Fibroblast of skin of abdomen (primary cell): ENCODE measurements at regions not wholly inside any gene's neighbourhood (a gene's known extent, or its start where the extent isn't known, plus 50 kb on each side); places are given as distances from the start of the nearest gene placed in this dataset.
"Not testable (repeated sequence)": the region's sequence is repeated elsewhere in the genome, so short reads cannot be mapped to it uniquely, and the experiment has no call there.

Experiments used
- DNase-seq: peaks from one replicate; pipeline ENCODE4 v3.0.0-alpha.2; 2013

GRCh38 chr18:5015213-5015612, 181.8 kb downstream of the AKAIN1 start:
- no peak for DNase-seq

DNA sequence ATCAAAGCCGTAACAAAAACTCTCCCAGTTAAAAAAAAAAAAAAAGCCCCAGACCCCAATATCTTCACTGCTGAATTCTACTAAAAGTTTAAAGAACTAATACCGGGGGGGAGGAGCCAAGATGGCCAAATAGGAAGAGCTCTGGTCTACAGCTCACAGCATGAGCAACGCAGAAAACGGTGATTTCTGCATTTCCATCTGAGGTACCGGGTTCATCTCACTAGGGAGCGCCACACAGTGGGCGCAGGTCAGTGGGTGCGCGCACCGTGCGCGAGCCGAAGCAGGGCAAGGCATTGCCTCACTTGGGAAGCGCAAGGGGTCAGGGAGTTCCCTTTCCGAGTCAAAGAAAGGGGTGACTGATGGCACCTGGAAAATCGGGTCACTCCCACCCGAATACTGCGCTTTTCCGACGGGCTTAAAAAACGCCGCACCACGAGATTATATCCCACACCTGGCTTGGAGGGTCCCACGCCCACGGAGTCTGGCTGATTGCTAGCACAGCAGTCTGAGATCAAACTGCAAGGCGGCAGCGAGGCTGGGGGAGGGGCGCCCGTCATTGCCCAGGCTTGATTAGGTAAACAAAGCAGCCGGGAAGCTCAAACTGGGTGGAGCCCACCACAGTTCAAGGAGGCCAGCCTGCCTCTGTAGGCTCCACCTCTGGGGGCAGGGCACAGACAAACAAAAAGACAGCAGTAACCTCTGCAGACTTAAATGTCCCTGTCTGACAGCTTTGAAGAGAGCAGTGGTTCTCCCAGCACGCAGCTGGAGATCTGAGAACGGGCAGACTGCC, 192.8 kb downstream of the AKAIN1 start:
- DNase-seq: not testable (repeated sequence)

DNA sequence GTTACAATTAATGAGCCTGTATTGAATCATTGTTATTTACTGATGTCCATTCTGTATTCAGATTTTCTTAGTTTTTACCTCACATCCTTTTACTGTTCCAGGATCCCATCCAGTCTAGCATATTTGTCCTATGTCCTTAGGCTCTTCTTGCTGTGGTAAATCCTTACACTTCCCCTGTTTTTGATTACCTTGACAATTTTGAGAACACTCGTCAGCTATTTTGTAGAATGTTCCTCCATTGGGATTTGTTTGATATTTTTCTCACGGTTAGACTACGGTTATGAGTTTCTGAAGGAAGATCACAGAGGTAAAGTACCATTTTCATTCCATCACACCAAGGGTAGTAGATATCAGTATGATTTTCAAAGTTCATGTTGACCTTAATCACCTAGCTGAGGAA, 202.3 kb downstream of the AKAIN1 start:
- no peak for DNase-seq

GRCh38 chr18:4987452-4988405, 209.3 kb downstream of the AKAIN1 start:
- no peak for DNase-seq

DNA sequence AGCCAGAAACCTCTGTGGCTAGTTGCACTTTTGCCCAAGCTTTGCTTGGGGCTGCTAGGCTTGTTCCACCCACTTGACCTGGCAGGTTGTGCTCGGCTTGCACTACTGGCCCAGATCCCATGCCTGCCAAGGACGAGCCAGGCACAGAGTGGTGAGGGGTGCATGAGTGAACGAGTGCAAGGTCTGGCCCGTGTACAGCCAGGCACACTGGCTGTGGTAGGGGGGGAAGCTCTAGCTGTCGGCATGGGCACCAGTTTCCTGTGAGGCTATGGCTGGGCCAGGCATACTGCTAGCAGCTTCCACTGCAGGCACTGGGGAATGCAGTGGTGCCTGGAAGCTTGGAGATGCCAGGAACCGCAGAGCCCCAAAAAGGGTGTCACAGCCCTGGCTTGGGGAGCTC, 210.4 kb downstream of the AKAIN1 start:
- no peak for DNase-seq

GRCh38 chr18:4986066-4986465, 211.0 kb downstream of the AKAIN1 start:
- no peak for DNase-seq

DNA sequence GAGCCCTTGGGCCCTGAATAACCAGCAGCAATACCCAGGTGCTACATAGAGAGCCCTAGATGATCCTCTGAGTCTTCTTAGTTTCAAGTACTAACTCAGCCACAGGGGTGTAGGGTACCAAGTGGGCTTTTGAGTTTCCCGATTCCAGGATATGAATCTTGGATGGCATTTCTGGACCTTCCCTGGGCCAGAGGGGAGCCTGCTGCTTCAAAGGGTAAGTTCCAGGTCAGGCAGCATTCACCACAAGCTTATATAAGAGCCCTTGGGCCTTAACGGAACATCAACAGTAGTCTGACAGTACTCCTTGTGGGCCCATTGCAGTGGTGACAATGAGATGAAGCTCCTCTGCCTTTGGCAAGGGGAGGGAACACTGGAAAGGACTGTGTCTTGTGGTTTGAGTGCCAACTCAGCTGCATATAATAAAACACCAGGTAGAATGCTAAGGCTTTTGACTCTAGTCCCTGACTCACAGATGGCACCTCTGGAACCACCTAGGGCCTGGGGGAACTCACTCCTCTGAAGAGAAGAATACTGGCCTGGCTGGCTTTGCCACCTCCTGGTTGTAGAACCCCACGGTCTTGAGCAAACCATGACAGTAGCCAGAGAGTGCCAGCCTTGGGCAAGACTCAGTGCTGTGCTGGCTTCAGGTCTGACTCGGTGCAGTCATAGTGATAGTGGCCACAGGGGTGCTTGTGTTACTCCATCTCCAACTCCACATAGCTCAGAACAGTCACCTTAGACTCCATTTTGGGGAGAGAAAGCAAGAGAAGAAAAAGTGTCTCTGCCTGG, 235.7 kb downstream of the AKAIN1 start:
- DNase-seq: no peak

GRCh38 chr18:4960578-4960977, 236.5 kb downstream of the AKAIN1 start:
- DNase-seq: no peak

- no peak for DNase-seq
Observed at GRCh38 chr18:4931209-4931608, 265.8 kb downstream of the AKAIN1 start.

DNA sequence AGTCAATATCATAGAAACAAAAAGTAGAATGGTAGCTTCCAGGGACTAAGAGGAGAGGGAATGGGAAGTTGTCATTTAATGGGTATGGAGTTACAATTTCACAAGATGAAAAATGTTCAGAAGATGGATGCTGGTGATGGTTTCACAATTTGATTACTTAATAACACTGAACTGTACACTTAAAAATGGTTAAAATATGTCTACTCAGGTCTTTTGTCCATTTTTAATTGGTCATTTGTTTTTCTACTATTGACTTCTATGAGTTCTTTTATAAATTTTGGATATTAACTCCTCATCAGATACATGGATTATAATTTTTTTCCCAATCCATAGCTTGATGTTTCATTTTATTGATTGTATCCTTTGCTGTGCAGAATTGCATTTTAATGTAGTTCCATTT, 275.5 kb downstream of the AKAIN1 start:
- no peak for DNase-seq

DNA sequence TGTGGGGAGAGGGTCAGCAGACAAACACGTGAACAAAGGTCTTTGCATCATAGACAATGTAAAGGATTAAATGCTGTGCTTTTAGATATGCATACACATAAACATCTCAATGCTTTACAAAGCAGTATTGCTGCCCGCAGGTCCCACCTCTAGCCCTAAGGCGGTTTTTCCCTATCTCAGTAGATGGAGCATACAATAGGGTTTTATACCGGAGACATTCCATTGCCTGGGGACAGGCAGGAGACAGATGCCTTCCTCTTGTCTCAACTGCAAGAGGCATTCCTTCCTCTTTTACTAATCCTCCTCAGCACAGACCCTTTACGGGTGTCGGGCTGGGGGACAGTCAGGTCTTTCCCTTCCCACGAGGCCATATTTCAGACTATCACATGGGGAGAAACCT, 279.5 kb downstream of the AKAIN1 start:
- not testable (repeated sequence) for DNase-seq

DNA sequence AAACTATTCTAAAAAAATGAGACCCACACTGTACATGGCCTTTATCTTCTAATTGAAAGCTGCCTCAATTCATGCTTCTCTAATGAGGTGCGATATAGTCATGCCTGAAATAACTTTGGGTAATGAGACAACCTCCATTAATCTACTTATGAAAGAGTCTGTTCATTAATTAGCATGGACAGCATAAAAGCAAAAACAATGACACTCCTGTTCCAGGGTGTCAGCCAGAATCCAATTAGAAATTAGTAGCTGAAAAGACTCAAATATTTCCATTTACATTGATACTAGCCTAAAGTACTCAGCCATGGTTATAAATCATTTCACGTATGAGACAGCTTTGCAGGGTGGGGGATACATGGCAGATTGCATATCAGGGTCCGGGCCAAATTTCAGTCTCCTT, 288.7 kb downstream of the AKAIN1 start:
- no peak for DNase-seq

DNA sequence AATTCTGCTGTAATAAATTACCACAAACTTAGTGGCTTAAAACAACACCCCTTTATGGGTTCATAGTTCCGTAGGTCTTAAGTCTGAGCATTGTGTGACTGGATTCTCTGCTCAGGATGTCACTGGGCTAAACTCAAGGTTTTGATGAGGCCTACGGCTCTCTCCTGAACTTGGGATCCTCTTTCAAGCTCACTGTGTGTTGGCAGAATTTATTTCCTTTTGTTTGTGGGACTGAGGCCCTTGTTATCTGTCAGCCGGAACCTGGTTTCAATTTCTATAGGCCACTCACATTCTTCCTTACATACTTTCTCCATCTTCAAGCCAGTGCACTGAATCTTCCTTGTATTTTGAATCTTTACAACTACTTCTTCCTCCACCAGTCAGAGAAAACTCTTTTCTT, 290.2 kb downstream of the AKAIN1 start:
- DNase-seq: no peak

- no peak for DNase-seq
Observed at GRCh38 chr18:4888251-4889040, 308.6 kb downstream of the AKAIN1 start.

DNA sequence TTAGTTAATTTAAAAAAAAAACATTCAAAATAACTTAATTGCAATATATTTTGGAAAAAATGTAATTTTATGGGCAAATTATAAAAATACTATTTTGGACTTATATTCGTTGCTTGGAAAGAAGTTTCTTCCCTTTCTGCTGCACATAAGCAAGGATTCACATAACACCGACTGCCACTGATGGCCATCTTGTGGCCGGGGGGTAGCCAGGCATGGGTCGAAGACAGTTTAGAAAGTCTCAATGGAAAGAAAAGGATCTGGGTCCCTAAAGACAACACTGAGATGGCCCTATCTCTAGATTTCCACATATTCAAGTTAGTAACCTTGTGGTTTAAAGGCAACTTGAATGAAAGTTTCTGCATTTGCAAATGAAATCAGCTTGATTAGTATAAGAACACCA, 318.6 kb downstream of the AKAIN1 start:
- no peak for DNase-seq

GRCh38 chr18:4871197-4871596, 325.9 kb downstream of the AKAIN1 start:
- DNase-seq: no peak

DNA sequence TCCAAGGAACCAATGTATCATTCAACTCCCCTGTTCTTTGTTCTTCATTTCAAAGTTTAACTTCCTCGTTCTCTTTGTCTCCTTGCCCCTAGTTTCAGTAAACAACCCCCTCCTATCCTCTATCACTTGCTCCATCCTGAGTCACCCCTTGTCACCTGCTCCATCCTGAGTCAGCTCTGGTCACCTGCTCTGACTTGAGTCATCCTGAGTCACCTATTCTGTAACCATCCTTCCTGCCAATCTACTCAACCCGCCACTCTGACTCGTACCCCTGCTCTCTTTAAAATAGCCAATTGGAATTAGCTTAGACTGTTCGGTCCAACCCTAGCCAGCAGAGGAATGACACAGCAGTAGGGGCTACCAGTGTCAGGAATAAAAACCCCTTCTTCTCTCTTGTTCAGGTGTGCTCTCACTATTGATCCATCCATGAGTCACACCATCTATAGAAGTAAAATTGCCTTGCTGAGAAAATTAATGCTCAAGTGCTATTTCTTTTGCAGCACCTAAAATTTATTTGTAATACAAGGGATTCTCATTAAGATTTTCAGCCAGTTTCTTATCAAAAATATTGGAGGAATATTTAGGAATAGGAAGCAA, 326.8 kb downstream of the AKAIN1 start:
- DNase-seq: no peak

DNA sequence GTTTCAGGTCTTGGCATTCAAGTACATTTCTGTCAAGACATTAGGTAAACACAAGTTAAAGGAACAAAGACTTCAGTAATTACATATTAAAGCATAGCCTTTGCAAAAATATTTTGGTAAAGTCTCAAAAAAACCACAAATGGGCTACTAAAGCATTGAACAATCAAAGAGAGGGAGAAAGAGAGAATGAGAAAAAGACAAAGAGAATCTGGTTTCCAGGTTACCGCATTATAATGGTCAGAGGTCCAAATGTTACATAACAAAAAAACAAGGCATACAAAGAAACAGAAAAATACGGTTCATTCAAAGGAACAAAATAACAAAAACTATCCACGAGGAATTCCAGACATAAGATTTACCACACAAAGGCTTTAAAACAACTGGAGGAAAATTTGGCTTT, 327.9 kb downstream of the AKAIN1 start:
- no peak for DNase-seq

DNA sequence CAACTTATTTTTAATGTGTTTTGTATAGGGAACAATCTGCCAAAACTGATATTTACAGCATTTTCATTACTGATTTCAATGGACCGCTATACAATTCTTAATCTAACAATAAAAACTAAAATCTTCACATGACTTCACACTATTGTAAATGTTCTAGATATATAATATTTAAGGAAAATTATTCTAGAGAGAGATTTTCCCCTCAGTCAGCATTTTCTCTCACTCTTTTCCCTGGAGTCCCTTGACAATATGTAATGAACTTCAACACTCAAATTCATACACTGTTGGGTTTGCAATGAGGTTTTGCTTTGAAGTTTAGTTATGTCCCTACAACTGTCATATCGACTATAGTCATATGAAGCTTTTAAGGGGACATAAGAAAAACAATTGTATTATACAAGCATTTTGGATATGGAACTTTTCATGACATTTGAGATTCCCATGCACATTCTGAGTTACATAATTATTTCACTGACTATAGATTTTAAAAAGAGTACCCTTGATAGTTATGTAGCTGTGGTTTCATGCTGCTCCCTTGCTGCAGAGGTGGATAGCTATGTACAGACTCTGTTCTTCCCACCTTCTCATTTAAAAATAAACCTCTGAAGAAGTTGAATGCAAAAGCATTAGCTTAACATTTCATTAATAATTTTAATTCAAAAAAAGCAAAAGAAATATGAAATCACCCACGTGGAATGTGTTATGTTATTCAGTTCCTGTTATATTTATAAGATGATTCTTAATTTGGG, 338.5 kb downstream of the AKAIN1 start:
- DNase-seq: no peak

- DNase-seq: no peak
Observed at GRCh38 chr18:4854671-4855070, 342.4 kb downstream of the AKAIN1 start.
